K562 (cell line): ENCODE measurements at regions not wholly inside any gene's neighbourhood (a gene's known extent, or its start where the extent isn't known, plus 50 kb on each side); places are given as distances from the start of the nearest gene placed in this dataset.

ENCODE experiments used
- ATAC-seq: fragments of 200-7000 bp; cut with Tn5 transposase; 3 replicates; pipeline ENCODE4 v1.9.1; 2020; ENCODE audit warnings: moderate library complexity
- BruUV-seq: library from RNA; stranded (reverse); fragments of 400-500 nt; replicated peaks from 2 replicates; lab custom pipeline; 2021; lab: Mats Ljungman, UMichigan
- CTCF ChIA-PET: fragments of 300-600 bp; formaldehyde crosslinking; extraction: SDS; loops from one replicate; lab custom pipeline; 2021; ENCODE audit warnings: low intra/inter-chr PET ratio; lab: Yijun Ruan, JAX
- POLR2A ChIA-PET: fragments of 300-600, 350-650 bp; sonication (Branson Sonifier 250); formaldehyde crosslinking; extraction: SDS; loops from one replicate; lab custom pipeline; 2021; ENCODE audit warnings: antibody characterized with exemption, inconsistent platforms; lab: Yijun Ruan, JAX
- DNase-seq, 4 experiments: peaks; one replicate each; pipeline versions ENCODE4 v3.0.0 to v3.0.0-alpha.2; 2011 to 2018; ENCODE audit warnings: low spot score in 3 of 4, mixed read lengths in 3 of 4; ENCODE audit errors: extremely low read depth in 1 of 4
- FAIRE-seq: peaks from 2 replicates; lab custom pipeline; 2011; peaks lifted over from hg19 to GRCh38; lab: Jason Lieb, UNC
- H2AFZ ChIP-seq: 2 replicates; pipeline ENCODE4 v1.6.0; 2011; ENCODE audit warnings: low read depth, low read length, control low read depth, inconsistent platforms
- H3K27ac ChIP-seq: fragments of 200-600 bp; 3 replicates; pipeline ENCODE4 v1.8.0; 2011; ENCODE audit warnings: low read depth, mild to moderate bottlenecking, control low read depth, inconsistent platforms, low read length, moderate library complexity, mixed read lengths; ENCODE audit errors: extremely low read depth
- H3K27me3 ChIP-seq, 2 experiments: fragments of 300-600 bp in 1 of 2; 2 replicates in 1 of 2; 3 replicates in 1 of 2; pipeline versions ENCODE4 v1.6.0 to v1.8.0; 2011; ENCODE audit warnings: inconsistent platforms in 2 of 2, low read length in 2 of 2, mild to moderate bottlenecking in 1 of 2, mixed read lengths in 1 of 2, moderate library complexity in 1 of 2; ENCODE audit not compliant: control insufficient read depth in 2 of 2, insufficient read depth in 2 of 2
- H3K36me3 ChIP-seq: fragments of 300-600 bp; 3 replicates; pipeline ENCODE4 v1.8.0; 2011; ENCODE audit warnings: mild to moderate bottlenecking, low read length, inconsistent platforms; ENCODE audit not compliant: control insufficient read depth, insufficient read depth
- H3K4me1 ChIP-seq, 2 experiments: fragments of 200-600 bp in 1 of 2; replicated peaks in 1 of 2; 2 replicates in 1 of 2; 3 replicates in 1 of 2; pipeline versions ENCODE4 v1.5.1 to v1.8.0; 2011; ENCODE audit warnings: inconsistent platforms in 2 of 2, low read length in 2 of 2, mild to moderate bottlenecking in 1 of 2, mixed read lengths in 1 of 2, moderate library complexity in 1 of 2; ENCODE audit not compliant: control insufficient read depth in 2 of 2, insufficient read depth in 2 of 2
- H3K4me2 ChIP-seq: 2 replicates; pipeline ENCODE4 v1.6.1; 2011; ENCODE audit warnings: low read length, control low read depth, inconsistent platforms, mixed read lengths; ENCODE audit not compliant: insufficient read depth
- H3K4me3 ChIP-seq: fragments of 200-600 bp; sonication (generic), shearing (Covaris generic); 2 replicates; pipeline ENCODE4 v1.5.1; 2016; ENCODE audit warnings: control low read depth, inconsistent platforms
- H3K79me2 ChIP-seq: fragments of 200-600 bp; 3 replicates; pipeline ENCODE4 v1.8.0; 2011; ENCODE audit warnings: low read length, inconsistent platforms; ENCODE audit not compliant: control insufficient read depth, insufficient read depth
- H3K9ac ChIP-seq, 2 experiments: 2 replicates each; pipeline versions ENCODE4 v1.6.0 to v1.6.1; 2011; ENCODE audit warnings: low read depth in 2 of 2, low read length in 2 of 2, control low read depth in 1 of 2, inconsistent platforms in 1 of 2, mild to moderate bottlenecking in 1 of 2, mixed read lengths in 1 of 2; ENCODE audit not compliant: insufficient read depth in 1 of 2
- H3K9me1 ChIP-seq: one replicate; pipeline ENCODE4 v1.6.0; 2011; ENCODE audit warnings: inconsistent platforms, mild to moderate bottlenecking, low read length, moderate library complexity; ENCODE audit not compliant: control insufficient read depth, insufficient read depth
- H3K9me3 ChIP-seq: replicated peaks from 2 replicates; pipeline ENCODE4 v1.5.1; 2011; ENCODE audit warnings: low read depth, low read length, inconsistent platforms; ENCODE audit not compliant: control insufficient read depth, insufficient read depth
- H4K20me1 ChIP-seq: replicated peaks from 2 replicates; pipeline ENCODE4 v1.6.1; 2011; ENCODE audit warnings: low read length, inconsistent platforms, mixed read lengths; ENCODE audit not compliant: control insufficient read depth, insufficient read depth
- CBFA2T2 ChIP-seq: fragments of 450-650 bp; conservative IDR thresholded peaks from 2 replicates; pipeline ENCODE4 v1.6.1; 2017; ENCODE audit warnings: mild to moderate bottlenecking
- CCNT2 ChIP-seq: IDR thresholded peaks from 2 replicates; pipeline ENCODE4 v1.6.1; 2011; ENCODE audit warnings: borderline replicate concordance, low read depth, mild to moderate bottlenecking, moderate library complexity, mixed read lengths, low read length; ENCODE audit not compliant: insufficient read length; ENCODE audit errors: extremely low read depth
- HMGN3 ChIP-seq: IDR thresholded peaks from 2 replicates; pipeline ENCODE4 v1.6.1; 2011; ENCODE audit warnings: borderline replicate concordance, low read depth, mild to moderate bottlenecking, mixed read lengths, low read length; ENCODE audit not compliant: insufficient read length; ENCODE audit errors: extremely low read depth
- KLF1 ChIP-seq: fragments of 450-650 bp; IDR thresholded peaks from 2 replicates; pipeline ENCODE4 v1.6.1; 2016; ENCODE audit warnings: missing genetic modification characterization, missing compliant biosample characterization
- ZEB2 ChIP-seq: fragments of 450-650 bp; IDR thresholded peaks from 2 replicates; pipeline ENCODE4 v1.6.1; 2016
- in situ Hi-C: fragments of 300-500 bp; cut with MboI; formaldehyde crosslinking; loops from 4 replicates; pipeline ENCODE4 v1.15.0; 2018; ENCODE audit warnings: inconsistent platforms, mixed read lengths
- intact Hi-C: fragments of 100-400 bp; cut with micrococcal nuclease; formaldehyde crosslinking; loops from 2 replicates; pipeline ENCODE4 v1.14.2; 2022
- TF ChIP-seq, protein P1 (sequence below): fragments of 250-450 bp; sonication (Bioruptor Pico); IDR thresholded peaks from 2 replicates; pipeline ENCODE4 v1.5.0; 2021; ENCODE audit warnings: mild to moderate bottlenecking, moderate library complexity

DNA sequence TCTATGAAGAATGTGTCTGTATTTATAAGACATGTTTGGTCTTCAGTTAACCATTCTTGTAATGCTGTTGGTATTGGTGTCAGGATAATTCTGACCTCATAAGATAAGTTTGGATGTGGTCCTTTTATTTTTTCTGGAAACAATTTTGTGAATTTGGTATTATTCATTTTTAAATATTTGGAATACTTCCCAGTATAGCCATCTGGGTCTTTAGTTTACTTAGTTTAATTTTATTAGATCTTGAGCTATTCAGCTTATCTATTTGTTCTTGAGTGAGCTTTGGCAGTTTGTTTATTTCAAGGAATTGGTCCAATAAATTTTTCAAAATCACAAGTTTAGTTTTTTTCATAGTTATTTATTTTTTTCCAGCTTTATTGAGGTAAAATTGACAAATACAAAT, 335.4 kb upstream of the PCDH20 start:
- CTCF ChIA-PET = no interaction called here

More for the DNA sequence above, 335.4 kb upstream of the PCDH20 start:
- H3K9me1 ChIP-seq = no peaks in the 10 kb centered on the region
- H3K27ac ChIP-seq = no peak overlapping the region
- intact Hi-C loops = no loop called here
- BruUV-seq = no TSS peak
- TF ChIP-seq HMGN3 (no peak), CCNT2 (no peak), ZEB2 (no peak), KLF1 (no peak), CBFA2T2 (no peak)
- TF ChIP-seq, protein P1, sequence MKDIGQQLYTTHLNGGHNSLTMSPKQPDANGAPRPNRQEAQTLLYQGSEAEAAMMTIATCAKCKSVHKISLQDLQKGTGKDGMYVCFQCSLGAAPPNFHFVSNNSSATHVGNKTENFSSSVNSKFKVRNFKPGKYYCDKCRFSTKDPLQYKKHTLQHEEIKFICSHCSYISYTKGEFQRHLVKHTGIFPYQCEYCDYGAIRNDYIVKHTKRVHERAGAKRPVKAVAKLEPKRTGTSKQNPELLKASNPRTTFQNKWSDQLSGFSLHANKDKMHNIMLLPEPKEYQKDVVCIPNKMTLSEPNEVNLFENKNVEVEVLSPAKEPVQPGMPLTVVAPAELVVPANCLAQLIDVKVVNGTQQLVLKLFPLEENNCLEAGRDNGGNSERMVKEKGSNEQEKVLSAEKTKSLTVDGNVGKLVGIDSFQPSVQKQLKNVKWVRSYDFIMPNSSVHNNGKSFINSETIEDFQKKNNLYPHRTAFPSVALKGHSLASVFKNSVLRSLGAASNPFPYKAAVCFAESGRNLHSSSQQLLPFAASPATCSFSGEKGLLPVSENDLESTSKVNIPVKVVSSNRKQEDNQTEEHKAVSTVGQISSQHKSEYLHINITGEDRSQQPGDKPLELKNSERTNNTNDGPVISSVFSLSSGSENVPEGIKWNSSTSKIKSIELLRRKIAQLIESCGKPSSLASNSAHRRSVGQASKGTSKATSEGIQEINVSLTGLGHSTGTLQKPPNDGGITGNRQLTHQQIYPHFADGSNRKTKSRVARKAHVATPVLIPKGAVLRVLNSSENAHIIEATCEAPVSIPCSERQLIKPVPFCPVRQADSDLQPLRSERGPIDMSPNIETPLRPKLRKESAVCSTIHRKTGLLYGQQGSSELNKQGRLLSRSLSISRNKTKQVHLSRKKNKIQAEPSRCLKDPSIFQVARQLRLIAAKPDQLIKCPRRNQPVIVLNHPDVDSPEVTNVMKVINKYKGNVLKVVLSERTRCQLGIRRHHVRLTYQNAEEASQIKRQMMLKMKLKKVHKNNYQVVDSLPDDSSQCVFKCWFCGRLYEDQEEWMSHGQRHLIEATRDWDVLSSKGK (CRISPR knock-in tag) = no peak
- POLR2A ChIA-PET = no interaction called here
- ATAC-seq (no peak), FAIRE-seq (no peak), DNase-seq (no peak)
- H4K20me1 ChIP-seq = no peaks in the 10 kb centered on the region
- in situ Hi-C loops = no loop called here
- H3K36me3 ChIP-seq = no peaks in the 10 kb centered on the region
- H3K9ac ChIP-seq = no peak overlapping the region
- H3K27me3 ChIP-seq = no peaks in the 10 kb centered on the region
- no peak overlapping the region for H2AFZ ChIP-seq
- no peaks in the 10 kb centered on the region for H3K79me2 ChIP-seq
- no peak overlapping the region for H3K4me2 ChIP-seq
- no peaks in the 10 kb centered on the region for H3K4me1 ChIP-seq
- H3K9me3 ChIP-seq = no peaks in the 10 kb centered on the region
- H3K4me3 ChIP-seq = no peak overlapping the region
